GM19395 (cell line): ENCODE measurements at regions not wholly inside any gene's neighbourhood (a gene's known extent, or its start where the extent isn't known, plus 50 kb on each side); places are given as distances from the start of the nearest gene placed in this dataset.

Source experiments
- ATAC-seq: cut with Tn5 transposase; IDR thresholded peaks from one replicate; pipeline ENCODE4 v1.9.1; 2021; ENCODE audit warnings: mild to moderate bottlenecking, moderate library complexity; ENCODE audit not compliant: unreplicated experiment

DNA sequence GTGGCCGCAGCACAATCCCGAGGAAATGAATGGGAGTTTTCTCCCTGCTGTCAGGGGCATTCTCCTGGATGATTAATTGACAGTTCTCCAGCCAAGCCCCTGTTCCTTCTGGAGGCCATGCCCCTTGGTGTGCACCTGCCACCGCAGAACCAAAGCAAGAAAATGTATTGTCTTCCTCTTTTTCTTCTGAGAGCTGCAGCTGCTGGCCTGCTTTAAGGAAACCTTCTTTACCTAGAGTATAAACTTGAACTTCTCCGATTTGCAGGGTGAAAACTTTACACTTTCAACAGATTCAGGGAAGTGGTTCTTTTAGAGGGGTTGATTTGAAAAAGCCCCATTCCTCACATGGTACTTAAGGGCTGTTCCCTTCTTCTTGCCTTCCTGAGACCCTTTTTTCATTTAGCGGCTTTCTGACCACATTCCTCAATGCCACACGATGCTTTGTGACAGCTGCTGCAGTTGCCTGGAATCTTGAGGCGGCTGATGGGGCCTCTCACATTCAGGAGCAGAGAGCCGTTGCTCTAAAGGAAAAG, 402.8 kb downstream of the TXNL1 start:
- peak; percentile 89 for ATAC-seq

DNA sequence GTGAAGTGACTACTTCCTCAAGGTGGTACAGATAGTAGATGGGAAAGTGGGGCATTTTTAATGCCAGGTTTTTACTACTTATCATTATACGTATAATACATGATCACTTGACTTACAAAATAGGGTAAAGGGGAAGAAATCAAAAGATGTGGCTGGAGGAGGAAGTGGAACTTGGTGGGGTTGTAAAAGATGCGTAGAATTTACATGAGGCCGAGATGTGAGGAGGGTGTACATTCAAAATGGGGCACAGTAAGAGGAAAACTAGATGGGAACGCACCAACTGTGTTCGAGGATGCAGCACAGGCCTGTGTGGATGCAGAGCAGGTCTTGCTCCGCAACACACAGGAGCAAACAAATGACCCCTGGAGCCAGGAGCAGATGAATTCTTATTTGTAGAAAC, 403.3 kb downstream of the TXNL1 start:
- peak; percentile 56 for ATAC-seq

DNA sequence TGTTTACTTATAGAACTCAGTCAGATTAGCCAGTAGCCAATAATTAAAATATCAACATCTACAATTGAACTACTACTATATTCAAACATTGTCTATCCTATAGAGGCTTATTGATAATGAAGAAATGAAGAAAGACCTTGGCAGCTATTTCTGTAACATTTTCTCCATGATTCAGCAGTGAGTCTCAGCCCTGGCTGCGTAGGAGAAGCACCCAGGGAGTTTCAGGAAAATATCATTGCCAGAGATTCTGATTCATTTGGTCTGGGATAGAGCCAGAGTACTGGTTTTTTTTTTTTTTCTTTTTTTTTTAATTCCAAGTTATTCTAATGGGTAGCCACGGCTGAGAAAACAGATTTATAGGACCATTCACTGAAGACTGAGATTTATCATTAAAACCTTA, 404.8 kb downstream of the TXNL1 start:
- no peak for ATAC-seq

DNA sequence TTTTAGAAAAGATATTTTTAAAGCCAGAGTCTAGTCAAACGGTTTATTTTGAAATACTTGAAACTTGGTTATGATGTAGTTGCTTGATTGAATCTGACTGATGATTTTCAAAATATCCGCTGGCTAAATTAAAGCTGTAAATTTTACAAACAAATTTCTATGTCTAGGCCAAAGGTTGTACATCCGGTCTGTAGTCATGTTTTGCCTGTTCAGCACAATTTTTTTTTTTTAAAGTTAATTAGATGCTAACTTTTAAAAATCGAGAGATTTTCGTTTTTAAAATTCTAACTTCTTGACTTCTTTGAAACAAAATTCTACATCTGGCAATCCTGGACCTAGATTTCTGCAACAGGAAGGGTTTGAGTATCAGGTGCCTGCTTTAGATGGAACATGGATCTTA, 412.4 kb downstream of the TXNL1 start:
- ATAC-seq = no peak

- no peak for ATAC-seq
Observed at GRCh38 chr18:56224669-56225561, 413.5 kb downstream of the TXNL1 start.

GRCh38 chr18:56221195-56222065, 417.0 kb downstream of the TXNL1 start:
- no peak for ATAC-seq

GRCh38 chr18:56217406-56217805, 421.0 kb downstream of the TXNL1 start:
- no peak for ATAC-seq

DNA sequence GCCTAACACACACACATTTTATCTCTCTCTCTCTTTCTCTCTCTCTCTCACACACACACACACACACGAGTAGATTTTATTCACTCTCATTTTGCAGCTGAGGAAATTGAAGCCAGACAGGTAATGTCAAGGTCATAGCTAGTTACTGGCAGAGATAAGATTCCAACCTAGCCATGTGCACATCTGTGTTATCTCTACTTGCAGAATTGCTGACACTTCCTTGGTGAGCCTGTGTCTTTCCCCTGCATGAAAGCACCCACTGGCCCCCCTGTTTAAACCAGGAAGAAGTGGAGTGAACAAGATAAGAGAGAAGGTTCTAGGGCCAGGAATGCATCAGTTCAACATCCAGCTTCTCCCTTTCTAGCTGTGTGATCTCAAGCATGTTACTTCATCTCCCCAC, 423.7 kb downstream of the TXNL1 start:
- ATAC-seq = no peak

- no peak for ATAC-seq
Observed at GRCh38 chr18:56210520-56210919, 427.9 kb downstream of the TXNL1 start.

GRCh38 chr18:56207989-56208388, 430.4 kb downstream of the TXNL1 start:
- no peak for ATAC-seq

DNA sequence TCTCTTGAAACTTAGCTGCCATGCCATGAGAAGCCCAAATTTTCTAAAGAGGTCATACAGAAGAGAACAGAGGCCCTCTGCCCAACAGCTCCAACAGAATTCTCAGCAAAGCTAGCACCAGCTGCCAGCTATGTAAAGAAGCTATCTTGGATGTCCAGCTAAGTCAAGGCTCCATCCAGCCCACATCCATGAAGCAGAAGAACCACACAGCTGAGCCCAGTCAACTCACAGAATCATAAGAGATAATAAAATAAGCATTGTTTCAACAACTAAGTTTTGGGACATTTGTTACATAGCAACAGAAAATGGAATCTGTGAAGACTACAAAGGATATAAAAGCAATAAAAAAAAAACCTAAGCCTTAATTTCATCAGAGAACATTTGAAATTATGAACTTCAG, 434.3 kb downstream of the TXNL1 start:
- ATAC-seq = no peak

- ATAC-seq = no peak
Observed at GRCh38 chr18:56202678-56203077, 435.7 kb downstream of the TXNL1 start.

DNA sequence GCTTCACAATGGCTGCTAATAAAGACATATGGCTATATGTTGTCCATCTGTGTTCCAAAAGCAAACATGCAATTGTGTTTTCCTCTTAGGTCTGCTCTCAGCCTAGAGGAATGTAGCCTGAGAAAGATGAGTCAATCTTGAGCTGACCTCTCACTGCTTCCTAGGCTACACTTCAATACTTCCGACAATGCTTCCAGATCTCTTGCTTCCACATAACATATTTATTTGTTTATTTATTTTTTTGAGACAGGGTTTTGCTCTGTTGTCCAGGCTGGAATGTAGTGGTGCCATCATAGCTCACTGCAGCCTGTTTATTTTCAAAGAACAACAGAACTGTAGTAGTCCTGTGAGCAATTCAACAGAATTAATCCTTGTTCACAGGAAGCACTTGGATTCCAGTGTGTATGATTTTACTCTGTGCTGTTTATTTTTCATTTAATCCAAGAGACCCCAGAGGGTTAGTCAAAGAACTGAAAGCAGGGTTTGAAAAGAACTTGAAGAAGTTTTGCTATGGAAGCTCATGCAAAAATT, 437.9 kb downstream of the TXNL1 start:
- ATAC-seq = no peak

- ATAC-seq = no peak
Observed at GRCh38 chr18:56199580-56200330, 438.6 kb downstream of the TXNL1 start.

DNA sequence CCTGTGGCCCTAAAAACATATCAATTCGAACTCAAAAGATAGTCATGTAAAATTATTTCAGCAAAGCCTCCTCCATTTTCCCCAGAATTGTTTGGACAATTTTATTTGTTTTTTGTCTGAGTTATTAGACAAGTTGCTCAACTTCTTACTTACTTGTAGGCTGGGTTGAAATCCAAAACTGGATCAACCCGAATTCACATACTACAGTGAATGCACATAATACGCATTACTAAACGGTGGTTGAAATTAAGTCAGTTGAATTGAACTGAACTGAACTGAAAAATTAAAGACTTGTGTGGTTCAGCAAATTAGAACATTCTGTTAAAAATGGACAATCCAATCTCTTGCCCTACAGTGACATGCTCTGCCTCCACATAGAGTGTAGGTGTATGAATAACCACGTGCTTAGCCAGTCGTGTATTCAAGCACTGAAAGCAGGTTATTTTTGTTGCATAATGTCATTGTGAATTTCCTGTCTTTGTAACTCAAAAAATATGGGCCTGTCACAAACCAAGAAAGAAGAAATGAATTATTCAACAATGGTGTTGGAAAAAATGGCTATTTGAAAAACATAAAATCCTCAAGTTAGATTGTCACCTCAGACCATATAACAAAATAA, 441.0 kb downstream of the TXNL1 start:
- ATAC-seq = no peak

DNA sequence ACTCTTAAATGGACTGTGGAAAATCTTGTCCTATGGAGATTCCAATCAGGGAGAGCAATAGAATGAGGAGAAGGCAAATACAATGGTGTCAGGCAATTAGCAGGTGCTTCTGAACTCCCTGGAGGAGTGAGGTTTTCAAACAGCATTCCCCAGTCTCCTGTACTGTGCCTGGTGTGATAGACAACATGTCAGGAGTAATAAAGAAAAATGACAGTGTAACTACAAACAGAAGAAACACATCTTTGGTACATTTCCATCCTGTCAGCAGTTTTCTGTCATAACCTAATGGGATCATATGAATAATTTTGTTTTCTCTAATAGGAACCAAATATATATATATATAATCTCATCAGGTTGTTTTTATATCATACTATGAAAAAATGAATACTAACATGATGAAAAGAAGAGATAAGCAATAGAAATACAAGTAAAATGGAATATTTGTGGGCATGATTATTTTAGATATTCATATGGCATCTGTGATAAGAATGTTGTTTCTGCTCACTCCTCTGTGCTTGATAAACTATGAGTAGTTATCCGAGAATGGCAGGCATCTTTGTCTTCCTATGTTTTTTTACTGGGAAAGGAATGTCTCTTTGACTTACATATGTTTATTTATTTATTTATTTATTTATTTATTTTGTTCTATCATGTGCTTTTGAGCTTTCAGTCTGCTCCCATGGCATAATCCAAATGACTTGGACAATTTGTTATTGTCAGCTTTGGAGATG, 441.7 kb downstream of the TXNL1 start:
- ATAC-seq = no peak

DNA sequence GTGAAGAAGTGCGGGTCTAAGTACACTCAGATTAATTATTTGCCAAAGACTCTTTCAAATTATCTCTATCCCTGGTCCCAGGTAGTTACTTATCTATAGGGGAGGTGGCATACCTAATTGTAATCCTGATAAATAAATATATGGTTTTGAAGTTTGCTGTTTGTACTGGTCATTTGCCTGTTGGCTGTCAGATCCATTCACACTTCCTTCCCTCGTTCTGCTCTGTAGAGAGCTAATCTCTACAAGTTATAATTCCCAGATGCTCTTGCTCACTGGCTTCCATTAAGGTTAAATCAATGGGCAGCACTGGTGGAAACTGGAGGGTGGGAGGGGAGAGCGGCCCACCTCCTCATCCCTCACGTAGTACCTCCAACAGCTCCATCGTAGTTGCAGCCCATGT, 447.1 kb downstream of the TXNL1 start:
- no peak for ATAC-seq

DNA sequence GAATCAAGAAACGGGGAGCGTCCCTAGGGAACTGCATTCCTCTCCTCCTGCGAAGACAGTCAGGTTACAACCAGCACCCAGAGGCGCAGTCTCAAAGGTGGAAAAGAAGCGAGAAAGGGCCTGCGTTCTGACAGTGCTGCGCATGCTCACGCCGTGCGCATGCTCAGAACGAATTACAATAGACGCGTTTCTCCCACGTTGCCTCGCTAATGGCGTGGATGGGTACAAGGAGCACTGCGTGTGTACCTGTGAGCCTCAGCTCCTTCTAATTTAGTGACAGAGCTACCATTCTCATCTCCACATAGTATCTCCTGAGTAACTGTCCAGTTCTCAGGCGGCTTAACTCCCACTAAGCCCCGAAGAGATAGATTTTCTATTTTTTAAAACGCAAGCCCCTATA, 448.8 kb downstream of the TXNL1 start:
- no peak for ATAC-seq

DNA sequence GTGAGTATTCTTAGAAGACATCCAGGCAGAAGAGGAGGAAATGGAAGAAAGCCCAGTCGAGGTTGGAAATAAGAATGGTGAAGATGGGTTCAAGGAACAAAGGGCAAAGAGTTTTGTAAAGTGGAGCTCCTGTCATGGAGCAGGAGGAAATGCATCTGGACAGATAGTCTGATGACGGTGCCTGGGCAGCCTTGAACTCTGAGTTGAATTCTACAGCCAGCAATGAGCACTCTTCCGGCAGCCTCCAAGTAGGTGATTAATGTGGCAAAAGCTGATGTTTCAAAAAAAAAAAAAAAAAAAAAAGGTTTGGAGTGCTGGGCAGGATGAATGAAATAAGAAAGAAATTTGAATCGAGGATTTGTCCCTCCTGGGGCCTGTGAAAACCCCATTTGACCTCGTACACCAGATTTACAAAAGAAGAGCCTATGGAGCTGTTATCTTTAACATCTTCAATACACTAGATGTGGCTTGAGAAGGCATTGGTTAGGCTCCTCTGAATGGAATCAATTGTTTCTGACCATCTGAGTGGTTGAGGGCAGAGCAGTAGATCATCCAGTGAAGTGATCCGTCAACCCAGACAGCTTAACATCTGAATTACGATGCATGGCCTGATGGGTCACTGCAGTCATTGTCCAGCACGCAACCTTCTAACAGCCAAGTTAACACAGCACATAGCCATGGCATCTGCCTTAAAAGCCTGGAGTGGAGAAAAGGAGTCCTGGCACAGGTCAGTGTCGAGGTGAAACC, 449.7 kb downstream of the TXNL1 start:
- ATAC-seq = no peak
